Activated CD4-positive, alpha-beta T cell treated with anti-CD3 and anti-CD28 coated beads for 48 hours (primary cell): ENCODE measurements at regions not wholly inside any gene's neighbourhood (a gene's known extent, or its start where the extent isn't known, plus 50 kb on each side); places are given as distances from the start of the nearest gene placed in this dataset.

ENCODE experiments used
- DNase-seq: peaks from one replicate; pipeline ENCODE4 v3.0.0-alpha.2; 2020

DNA sequence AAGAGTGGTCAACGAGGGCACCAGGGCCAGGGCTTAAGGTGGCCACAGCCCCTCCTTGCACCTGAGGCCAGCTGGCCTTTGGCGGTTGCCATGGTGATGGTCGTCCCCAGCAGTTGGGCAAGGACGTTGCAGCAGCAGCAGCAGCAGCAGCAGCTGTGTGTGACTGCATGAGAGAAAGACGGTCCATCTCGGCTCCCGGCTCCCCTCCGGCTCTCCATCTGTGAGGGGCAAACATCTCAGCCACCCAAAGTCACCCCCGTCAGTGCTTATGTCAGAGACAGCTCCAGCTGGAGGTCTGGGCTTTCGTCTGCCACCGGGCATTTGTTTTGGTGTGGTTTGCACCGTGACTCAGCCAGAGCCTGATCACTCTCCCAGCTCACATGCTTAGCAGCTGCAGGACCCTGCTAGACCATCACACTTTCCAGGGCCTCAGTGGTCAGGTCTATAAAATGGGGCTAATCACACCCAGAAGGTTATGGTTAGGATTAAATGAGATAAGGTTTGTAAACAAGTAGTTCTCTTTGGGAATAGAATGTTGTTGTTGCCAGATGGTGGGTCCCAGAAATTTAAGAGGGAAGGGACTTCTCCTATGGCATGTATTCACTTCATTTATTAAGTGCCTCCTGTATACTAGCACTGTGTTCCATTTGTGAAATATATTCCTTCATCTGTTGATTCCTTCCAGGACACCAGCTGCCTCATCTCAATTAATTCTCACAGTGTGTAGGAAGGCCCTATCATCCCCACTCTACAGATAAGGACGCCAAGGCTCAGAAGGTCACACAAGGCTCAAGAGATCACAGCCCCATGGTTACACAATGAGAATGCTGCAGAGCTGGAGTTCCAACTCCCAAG, 212.6 kb upstream of the LHX5 start:
- no peak for DNase-seq

GRCh38 chr12:113683574-113683973, 211.9 kb upstream of the LHX5 start:
- DNase-seq = no peak

GRCh38 chr12:113680868-113681267, 209.2 kb upstream of the LHX5 start:
- no peak for DNase-seq

DNA sequence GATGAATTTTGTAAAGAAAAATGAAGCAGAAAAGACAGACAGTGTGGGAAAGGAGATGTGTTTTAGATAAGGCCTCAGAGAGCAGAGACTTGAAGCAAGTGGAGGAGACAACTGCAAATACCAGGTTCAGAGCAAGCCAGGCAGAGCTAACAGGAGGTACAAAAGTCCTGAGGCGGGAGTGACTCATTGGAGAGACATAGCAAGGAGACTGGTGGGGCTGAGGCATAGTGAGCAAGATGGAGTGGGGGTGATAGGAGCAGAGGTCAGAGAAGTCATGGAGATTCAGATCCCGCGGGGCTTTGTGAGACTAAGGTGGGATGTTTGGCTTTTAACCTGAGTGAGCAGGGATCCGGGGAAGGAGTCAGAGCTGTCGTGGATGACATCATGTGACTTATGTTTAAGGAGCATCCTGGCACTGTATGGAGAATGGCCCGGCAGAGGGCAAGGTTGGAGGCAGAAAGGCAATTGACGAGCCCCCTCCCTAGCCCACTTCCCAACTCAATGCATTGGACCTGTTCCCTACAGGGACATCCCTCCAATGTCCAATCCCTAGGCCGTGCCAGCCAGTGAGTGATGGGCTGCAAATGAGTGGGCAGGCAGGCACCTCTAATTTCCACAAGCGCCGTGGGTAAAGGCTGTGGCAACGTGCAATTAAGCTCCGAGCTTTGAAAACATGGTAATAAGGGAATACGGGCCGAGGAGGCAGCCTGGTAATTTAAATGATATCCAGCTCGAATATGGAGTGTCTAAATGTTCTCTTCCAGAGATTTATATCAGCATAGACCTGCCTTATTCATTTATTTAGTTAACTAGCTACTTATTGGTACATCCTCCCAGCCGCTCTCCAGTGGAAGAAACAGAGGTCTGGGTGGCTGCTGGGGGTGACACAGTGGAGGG, 206.8 kb upstream of the LHX5 start:
- no peak for DNase-seq

DNA sequence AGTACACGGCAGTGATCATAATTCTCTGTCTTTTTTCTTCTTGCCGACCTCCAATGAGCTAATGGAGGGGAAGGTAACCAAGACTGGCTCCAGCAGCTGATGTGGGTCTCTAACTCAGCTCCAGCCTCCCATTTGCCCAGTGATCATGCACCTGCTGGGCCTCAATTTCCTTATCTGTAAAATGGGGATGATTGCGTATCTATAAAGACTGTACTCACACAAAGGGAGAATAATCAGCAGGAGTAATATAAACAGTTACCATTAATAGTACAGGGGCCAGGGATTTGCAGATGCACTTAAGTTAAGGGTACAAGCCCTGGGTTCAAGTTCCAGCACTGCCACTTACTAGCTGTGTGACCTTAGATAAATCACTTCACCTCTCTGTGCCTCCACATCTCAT, 204.9 kb upstream of the LHX5 start:
- DNase-seq = no peak

GRCh38 chr12:113676117-113676516, 204.4 kb upstream of the LHX5 start:
- no peak for DNase-seq

GRCh38 chr12:113674996-113675395, 203.3 kb upstream of the LHX5 start:
- DNase-seq = no peak

DNA sequence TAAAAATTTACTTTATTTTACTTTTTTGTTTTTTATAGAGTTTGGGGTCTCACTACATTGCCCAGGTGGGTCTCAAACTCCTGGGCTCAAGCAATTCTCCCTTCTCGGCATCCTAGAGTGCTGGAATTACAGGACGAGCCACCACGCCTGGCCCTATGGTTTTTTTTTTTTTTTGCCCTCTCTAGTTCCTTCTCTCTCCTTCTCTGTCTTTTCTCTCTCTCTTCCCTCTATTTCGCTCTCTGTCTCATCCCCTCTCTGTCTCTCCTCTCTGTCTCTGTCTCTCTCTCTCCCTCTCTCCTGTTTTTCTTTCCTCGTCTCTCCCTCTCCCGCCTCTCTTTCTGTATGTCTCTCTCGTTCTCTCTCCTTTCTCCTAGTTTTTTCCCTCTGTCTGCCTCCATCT, 202.6 kb upstream of the LHX5 start:
- no peak for DNase-seq

DNA sequence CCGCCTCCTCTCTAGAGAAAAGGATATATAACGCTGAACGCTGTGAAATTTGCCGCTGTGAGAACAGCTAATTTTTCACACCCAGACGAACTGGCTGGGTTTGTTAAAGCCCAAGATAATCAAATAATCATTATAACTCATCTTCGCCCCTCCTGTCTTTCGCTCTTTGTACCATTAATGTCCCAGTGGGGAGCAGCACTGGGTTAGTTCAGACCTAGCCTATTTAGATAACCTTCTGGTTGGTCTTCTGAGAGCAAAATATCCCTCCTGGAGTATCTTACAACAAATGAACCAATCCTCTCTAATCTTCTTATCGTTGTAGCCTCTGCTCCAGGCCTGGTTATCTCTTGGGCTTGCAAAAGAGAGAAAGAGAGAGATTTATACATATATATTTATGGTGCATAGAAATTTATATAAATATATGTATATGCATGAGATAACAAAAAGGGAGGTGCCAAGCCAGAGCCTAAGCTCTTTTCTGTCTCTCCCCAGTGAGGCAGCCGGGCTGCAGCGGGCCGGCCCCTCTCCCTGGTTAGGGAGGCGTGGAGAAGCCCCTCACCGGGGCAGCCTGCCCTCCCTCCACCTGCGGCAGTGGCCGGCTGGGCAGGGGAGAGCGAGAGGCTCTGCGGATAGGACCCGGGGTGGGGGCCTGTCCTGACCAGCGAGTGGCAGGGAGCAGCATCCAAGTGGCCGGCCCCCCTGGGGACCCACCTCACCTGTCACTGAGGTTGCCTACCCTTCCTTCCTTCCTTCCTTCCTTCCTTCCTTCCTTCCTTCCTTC, 202.0 kb upstream of the LHX5 start:
- DNase-seq = no peak

DNA sequence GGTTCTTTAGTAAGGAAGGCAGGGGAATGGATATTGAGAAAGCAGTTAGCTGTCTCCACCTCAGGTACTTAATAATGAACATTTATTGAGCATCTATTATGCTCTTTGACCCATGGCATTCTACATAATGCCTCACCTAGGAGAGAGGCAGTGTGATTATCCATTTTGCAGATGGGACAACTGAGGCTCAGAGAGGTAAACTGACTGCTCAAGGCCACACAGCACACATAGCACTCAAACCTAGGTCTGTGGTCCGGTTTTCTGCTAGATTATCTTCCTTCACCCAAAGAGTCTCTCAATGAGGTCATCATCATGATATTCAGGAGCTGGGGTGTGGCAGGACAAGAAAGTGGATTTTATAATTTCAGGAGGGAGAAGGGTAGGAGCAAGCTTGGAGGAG, 199.1 kb upstream of the LHX5 start:
- DNase-seq = no peak

- DNase-seq = no peak
These were observed 196.1 kb upstream of the LHX5 start for GRCh38 chr12:113667676-113668356.

DNA sequence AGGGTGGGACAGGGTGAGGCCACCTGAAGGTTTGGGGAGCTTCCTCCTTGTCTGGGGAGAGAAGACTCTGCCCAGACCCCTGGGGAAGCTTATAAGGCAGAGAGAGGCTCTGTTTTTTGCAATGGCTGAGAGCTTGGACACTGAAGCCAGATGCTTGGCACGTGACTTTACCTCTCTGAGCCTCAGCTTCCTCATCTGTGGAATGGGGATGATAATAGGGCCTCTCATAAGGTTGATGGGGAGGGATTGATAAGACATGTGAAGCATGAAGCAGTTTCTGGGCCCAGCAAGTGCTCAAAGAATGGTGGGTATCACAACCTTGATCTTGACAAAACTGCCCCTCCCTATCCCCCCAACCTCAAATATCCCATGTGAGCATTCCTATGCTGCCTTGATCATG, 195.4 kb upstream of the LHX5 start:
- DNase-seq = no peak

GRCh38 chr12:113666223-113666622, 194.6 kb upstream of the LHX5 start:
- DNase-seq = no peak

GRCh38 chr12:113665457-113665856, 193.8 kb upstream of the LHX5 start:
- no peak for DNase-seq

GRCh38 chr12:113664224-113664681, 192.6 kb upstream of the LHX5 start:
- DNase-seq = no peak

GRCh38 chr12:113663396-113663795, 191.7 kb upstream of the LHX5 start:
- no peak for DNase-seq

- no peak for DNase-seq
These were observed 189.3 kb upstream of the LHX5 start for GRCh38 chr12:113660936-113661335.

DNA sequence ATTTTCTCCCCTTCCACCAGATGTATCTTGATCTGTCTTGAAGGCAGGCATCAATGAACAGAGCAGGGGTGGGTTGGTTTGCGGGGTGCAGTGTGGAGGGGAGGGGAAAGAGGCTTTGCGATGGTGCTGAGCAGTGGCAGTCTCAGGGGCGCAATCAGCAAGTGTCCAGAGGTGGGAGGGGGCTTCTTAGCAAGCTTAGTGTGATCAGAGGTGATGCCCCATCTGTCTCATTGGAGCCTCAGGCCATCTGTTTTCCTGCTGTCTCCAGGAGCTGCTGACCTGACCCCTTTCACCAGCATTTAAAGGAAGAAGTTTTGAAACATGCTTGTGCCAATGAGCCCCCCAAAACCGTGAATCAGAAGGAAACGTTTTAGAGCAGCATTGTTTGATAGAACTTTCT, 187.7 kb upstream of the LHX5 start:
- DNase-seq = no peak

GRCh38 chr12:113659015-113659414, 187.3 kb upstream of the LHX5 start:
- DNase-seq = no peak

- DNase-seq = no peak
These were observed 186.5 kb upstream of the LHX5 start for GRCh38 chr12:113658006-113658655.

DNA sequence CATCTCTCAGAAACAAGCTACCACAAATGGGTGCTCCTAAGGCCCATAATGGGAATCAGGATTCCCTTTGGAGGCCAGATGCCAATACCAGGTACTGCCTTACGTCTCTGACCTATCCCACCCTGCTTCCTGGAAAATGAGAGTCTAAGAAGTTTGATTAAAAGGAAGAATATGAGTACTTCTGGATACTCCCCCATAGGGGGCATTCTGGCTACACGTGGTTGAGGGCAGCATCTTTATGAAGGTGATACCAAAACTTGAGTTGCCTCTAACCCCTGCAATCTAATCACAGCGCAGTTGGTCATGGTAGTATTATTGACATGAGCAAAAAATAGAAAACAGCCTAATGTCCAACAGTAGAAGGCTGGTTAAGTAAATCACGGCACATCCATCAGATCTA, 184.2 kb upstream of the LHX5 start:
- no peak for DNase-seq

GRCh38 chr12:113655479-113655878, 183.8 kb upstream of the LHX5 start:
- no peak for DNase-seq
